ENCODE measurements at regions not wholly inside any gene's neighbourhood (a gene's known extent, or its start where the extent isn't known, plus 50 kb on each side); places are given as distances from the start of the nearest gene placed in this dataset.
"Not testable (repeated sequence)": the region's sequence is repeated elsewhere in the genome, so short reads cannot be mapped to it uniquely, and the experiment has no call there.

GRCh38 chr18:41899535-41899934 is 55.5 kb upstream of the PIK3C3 start:
- DNase-seq, result no peak

GRCh38 chr18:41893432-41893831 is 61.6 kb upstream of the PIK3C3 start:
- DNase-seq, result no peak

GRCh38 chr18:41887100-41887499 is 67.9 kb upstream of the PIK3C3 start:
- DNase-seq, result no peak

GRCh38 chr18:41886126-41886807 is 68.8 kb upstream of the PIK3C3 start:
- no peak for DNase-seq

DNA sequence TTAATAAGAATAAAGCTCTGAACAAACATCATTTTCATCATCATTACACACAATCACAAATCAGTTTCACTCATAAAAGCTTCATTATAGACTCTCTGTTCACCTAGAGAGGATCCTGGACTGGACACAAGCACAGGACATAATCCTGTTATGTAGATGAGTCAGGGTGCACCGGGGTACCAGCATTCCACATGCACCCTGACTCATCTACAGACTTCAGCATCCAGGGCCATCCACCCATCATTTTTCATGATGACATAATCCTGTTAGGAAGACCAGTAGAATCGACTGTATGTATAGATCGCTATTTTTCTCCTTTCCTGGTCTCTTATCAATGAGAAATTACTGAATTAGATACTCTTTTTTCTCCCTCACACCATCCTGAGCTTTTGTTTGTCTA is 73.7 kb upstream of the PIK3C3 start:
- DNase-seq, result peak; percentile 70

DNA sequence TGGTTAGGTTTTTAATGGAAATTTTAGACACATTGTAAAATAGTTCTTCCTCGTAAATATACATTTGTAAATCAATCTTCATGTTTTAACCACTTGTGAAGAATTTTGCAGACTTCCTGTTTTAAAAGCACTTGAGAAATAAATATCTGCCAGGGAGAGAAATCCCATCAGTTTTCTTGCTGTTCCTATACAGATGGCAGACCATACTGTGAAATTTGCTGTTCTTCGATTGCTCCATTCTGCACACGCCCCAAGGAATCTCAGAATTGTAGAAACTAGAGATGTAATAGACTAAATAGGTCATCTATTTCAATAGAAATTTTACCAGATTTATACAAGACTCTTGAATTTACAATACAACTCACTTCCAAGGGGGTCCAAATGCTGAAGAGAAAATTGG is 75.8 kb upstream of the PIK3C3 start:
- no peak for DNase-seq

GRCh38 chr18:41875094-41875780 is 79.8 kb upstream of the PIK3C3 start:
- DNase-seq, result peak; percentile 81

GRCh38 chr18:41873730-41874129 is 81.3 kb upstream of the PIK3C3 start:
- no peak for DNase-seq

- DNase-seq, result no peak
These were observed 82.8 kb upstream of the PIK3C3 start for GRCh38 chr18:41872206-41872605.

GRCh38 chr18:41871229-41872000 is 83.6 kb upstream of the PIK3C3 start:
- no peak for DNase-seq

- DNase-seq, result peak; percentile 58
These were observed 84.2 kb upstream of the PIK3C3 start for GRCh38 chr18:41870817-41871216.

DNA sequence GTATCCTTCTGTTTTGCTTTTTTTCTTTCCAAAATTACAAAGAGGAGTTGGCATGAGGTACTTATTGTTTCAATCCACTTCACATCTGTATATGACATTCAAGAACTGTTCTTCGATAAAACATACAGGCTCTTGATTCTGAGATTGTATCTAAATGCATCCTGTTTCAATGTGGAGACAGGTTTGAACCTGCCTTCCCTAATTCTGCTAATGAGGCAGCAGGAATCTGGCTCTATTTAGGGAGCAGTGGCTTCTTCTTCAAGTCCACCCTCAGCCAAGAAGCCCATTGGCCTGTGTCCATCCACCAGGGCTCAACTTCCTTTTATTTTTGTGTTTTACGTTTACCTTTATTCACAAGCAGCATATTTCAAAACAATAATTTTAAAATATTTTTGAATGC is 84.8 kb upstream of the PIK3C3 start:
- DNase-seq, result no peak

DNA sequence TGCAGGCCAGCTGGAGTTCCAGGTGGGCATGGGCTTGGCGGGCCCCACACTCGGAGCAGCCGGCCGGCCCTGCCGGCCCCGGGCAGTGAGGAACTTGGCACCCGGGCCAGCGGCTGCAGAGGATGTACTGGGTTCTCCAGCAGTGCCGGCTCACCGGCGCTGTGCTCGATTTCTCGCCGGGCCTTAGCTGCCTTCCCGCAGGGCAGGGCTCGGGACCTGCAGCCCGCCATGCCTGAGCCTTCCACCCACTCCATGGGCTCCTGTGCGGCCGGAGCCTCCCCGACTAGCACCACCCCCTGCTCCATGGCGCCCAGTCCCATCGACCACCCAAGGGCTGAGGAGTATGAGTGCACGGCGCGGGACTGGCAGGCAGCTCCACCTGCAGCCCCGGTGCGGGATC is 89.2 kb upstream of the PIK3C3 start:
- DNase-seq, result not testable (repeated sequence)

- no peak for DNase-seq
These were observed 90.8 kb upstream of the PIK3C3 start for GRCh38 chr18:41864216-41864615.

- DNase-seq, result no peak
These were observed 92.1 kb upstream of the PIK3C3 start for GRCh38 chr18:41862921-41863320.

GRCh38 chr18:41860987-41861386 is 94.0 kb upstream of the PIK3C3 start:
- DNase-seq, result no peak

DNA sequence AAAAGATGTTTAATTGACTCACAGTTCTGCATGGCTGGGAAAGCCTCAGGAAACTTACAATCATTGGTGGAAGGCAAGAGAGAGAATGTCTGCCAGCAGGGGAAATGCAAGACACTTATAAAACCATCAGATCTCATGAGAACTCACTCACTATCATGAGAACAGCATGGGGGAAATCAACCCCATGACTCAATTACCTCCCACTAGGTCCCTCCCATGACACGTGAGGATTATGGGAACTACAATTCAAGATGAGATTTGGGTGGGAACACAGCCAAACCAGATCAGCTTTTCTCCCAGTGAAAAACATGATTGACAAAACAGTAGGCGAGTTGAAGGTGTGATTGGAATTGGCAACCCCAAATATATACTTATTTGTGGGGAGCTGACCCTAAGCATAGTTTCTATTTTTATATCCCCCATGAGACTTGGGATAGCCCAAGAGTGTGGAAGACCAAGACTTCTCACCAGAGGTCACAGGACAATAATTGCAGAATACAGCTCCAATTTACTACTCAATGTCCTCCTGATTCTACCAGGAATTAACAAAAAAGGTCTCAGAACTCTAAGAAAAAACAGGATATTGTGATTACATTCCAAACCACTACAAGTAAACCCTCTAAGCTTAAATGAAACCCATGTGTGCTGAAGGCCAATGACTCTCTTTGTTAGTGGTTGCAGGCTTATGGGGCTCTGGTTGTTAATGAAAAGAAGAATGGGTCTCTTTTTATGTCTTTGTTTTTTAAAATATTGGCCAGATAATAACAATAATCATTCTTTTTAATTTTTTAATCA is 96.1 kb upstream of the PIK3C3 start:
- peak; percentile 11 for DNase-seq

DNA sequence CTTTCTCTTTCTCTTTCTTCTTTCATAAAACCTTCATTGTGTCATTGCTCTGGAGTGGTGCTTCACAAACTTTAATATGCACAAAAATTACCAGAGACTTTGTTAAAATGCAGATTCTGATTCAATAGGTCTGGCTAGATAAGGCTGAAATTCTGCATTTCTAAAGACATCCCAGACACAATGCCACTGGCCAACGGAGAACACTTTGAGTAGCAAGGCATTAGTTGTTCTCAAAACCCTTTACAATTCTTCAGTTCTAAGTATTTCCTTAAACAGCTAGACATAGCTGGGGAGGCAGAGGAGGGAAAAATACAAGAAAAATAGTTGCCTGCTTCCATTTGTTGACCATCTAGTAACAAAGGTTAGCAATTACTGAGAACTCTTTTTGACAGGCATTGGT is 101.8 kb upstream of the PIK3C3 start:
- no peak for DNase-seq

DNA sequence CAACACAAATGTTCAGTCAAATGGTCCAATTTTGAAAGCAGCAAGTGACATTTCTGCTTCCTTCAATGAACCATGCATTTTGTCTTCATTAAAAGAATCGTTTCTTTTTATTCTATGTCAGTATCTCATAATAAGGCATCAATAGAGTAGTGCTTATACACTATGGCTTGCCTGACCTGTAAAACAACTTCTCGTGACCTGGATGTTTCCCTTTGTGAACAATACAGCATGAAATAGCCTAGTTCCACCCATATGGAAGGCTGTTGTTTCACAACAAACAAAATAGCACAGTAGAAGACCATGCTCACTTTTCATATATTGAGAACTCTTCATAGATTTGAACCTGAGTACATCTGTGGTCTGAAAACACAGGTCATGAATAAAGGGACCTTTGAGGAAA is 104.3 kb upstream of the PIK3C3 start:
- no peak for DNase-seq

DNA sequence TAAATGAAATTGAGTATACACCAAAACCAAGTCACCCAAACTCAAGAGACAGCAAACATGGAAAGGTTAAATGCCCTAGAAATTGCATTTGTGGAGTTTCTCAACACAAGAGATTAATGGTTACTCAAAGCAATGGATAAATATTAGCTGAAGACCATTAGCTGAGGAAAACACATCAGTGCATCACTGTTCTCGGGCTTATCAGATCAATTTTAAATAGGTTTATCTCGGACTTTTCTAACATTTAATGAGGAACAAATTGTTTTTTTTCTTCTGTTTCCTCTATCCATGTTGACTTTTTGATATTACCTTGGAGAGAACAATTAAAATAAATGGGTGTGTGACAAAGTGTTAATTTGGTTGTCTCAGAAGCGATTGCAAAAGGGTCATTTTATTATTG is 105.4 kb upstream of the PIK3C3 start:
- no peak for DNase-seq

- DNase-seq, result no peak
These were observed 109.5 kb upstream of the PIK3C3 start for GRCh38 chr18:41845563-41845962.

GRCh38 chr18:41842886-41843285 is 112.1 kb upstream of the PIK3C3 start:
- DNase-seq, result no peak
